ENCODE measurements at regions not wholly inside any gene's neighbourhood (a gene's known extent, or its start where the extent isn't known, plus 50 kb on each side); places are given as distances from the start of the nearest gene placed in this dataset.
A peak's percentile ranks its signal among the peaks of the same experiment; 100 is the strongest.

DNA sequence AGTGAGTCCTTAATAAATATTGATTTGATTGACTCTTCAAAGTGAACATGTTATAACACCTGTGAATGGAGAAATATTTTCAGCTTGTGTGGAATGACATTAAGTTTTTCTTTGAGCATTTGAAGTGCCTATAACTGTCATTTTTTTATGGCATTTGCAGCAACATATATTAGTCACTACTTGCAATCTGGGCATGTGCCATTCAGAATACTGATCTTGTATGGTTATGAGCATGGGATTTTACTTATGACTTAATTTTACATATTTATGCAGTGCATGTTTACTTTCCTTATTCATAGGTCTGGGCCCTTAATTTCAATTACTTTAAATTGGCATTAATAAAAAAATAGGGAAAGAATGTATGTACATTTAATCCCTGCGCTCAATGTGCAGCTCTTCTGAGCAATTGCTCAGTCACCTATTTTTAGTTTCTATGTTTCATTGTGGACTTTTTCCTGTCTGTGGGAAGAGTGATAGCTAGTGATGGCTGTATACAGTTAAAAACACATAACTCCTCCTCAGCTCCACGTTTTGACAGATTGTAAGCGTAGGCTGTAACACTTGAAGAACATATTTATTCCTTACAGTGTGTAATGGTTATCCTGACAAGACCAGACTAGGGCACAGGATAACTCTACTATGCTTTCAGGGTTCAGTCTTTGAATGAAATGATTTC lies 339.6 kb downstream of the SNAPC1 start:
- Mint-ChIP-seq H3K9me3 (no peaks in the 10 kb centered on the region), H3K36me3 (peaks cover 0 to 3% (median 0%) of the 10 kb centered on the region in 3 donors), H3K27me3 (ENCODE audit: low read depth in 3 of 3) (peaks cover 0 to 4% (median 0%) of the 10 kb centered on the region in 3 donors), H3K4me1 (peaks cover 35 to 51% of the 10 kb centered on the region in 2 donors), H3K4me3 (no peak overlapping the region), H3K27ac (no peak overlapping the region)
- DNase-seq = no peak

DNA sequence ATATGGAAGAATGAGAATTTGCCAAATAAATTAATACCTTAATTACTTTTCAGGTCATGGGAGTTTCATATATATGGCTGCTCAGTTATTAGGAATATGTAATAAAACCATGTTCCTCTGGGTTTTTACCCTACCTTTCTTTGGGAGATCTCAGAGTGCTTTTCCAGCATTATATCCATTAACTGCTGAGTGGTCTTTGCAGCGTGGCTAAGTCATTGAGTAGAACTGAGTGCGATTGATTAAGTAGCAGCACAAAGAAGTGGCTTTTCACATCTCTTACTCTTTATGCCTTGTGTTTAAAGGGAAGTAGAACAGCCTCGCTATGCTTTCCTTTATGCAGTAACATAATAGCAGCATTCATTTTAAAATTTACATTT lies 340.1 kb downstream of the SNAPC1 start:
- H3K27ac Mint-ChIP-seq = no peak overlapping the region
- H3K36me3 Mint-ChIP-seq = peaks cover 0 to 3% (median 0%) of the 10 kb centered on the region in 3 donors
- peaks cover 0 to 4% (median 1%) of the 10 kb centered on the region in 3 donors for H3K27me3 Mint-ChIP-seq (ENCODE audit: low read depth in 3 of 3)
- peaks cover 30 to 46% of the 10 kb centered on the region in 2 donors for H3K4me1 Mint-ChIP-seq
- no peaks in the 10 kb centered on the region for H3K9me3 Mint-ChIP-seq
- no peak overlapping the region for H3K4me3 Mint-ChIP-seq
- no peak for DNase-seq

DNA sequence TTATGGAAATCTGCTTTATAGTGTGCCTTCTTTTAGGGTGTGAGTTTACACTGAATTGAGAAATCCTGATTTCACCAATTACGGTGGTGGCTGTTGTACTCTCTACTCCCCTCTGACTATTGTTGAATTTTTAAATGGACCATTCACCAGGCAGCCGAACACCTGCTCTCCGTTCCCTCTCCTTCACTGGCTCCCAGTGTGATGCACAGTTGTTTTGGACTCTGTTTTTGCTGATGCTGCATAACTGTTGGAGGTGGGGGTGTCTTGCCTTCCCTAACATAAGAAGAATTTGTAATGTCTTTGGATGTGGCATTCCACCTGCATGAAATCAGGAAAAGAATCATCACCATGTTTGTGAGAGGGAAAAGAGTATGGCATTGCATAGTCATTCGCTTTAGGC lies 341.2 kb downstream of the SNAPC1 start:
- H3K27ac Mint-ChIP-seq = no peak overlapping the region
- peaks cover 0 to 4% (median 1%) of the 10 kb centered on the region in 3 donors for H3K27me3 Mint-ChIP-seq (ENCODE audit: low read depth in 3 of 3)
- no peak for DNase-seq
- no peak overlapping the region for H3K4me3 Mint-ChIP-seq
- H3K4me1 Mint-ChIP-seq = peaks cover 19 to 34% of the 10 kb centered on the region in 2 donors
- H3K9me3 Mint-ChIP-seq = no peaks in the 10 kb centered on the region
- H3K36me3 Mint-ChIP-seq = peaks cover 0 to 3% (median 0%) of the 10 kb centered on the region in 3 donors

DNA sequence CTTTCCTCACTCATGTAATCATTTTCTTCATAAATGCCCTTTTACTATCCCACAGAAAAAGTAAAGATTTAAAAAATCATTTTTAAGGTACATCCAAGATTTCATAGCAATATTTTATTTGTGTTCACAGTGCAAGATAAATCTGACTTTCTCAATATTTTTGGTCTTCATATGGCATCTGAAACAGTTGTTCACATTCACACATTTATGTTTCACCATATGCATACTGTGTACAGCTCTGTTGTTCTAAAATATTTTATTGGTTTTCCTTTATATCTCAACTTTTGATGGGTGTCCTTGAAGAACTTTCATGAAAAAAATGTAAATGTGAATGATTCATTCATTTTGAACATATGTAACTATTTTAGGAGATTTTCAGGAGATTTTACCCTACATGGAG lies 348.7 kb downstream of the SNAPC1 start:
- Mint-ChIP-seq H3K27ac (no peak overlapping the region), H3K4me1 (no peaks in the 10 kb centered on the region), H3K27me3 (ENCODE audit: low read depth in 3 of 3) (peaks cover 3 to 10% (median 5%) of the 10 kb centered on the region in 3 donors), H3K9me3 (no peaks in the 10 kb centered on the region), H3K4me3 (no peak overlapping the region), H3K36me3 (peaks cover 0 to 3% (median 0%) of the 10 kb centered on the region in 3 donors)
- DNase-seq = no peak

DNA sequence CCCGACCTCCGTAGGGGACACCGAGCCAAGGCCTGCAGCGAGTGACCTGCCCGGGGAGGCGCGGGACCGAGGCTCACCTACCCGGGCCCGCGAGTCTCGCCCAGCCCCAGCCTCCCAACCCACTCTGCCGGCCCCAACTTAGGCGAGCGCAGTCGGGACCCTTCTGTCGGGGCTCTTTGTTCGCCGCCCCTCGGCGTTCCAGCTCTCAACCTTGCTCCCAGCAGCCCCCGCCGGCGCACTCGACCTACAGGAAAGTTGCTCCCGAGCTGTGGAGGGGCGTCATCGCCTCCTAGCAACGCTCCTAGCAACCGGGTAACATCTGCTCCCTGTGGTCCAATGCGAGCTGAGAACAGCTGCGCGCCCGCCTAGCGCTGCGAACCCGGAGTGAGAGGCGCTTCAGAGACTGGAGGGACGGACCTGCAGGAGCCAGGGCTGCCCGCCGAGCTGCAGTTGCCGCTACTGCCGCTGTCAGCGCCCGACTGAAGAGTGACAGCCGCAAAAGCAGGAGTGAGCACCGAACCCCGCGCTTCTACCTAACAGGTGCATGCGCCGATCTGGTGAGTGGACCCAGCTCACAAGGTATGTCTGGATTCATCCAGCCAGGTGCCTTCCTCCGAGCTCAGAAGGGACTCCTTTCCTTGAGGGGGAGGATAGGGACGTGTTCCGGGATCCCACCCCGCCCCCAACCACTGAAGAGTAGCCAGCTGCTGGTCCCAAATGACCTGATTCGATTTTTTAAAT lies 355.0 kb downstream of the SNAPC1 start:
- Mint-ChIP-seq H3K27ac (peak overlapping the region in 1 of 6 donors; percentile 22), H3K4me3 (peak overlapping the region; percentile 82 to 87 (median 84)), H3K27me3 (ENCODE audit: low read depth in 3 of 3) (peaks cover 7 to 38% (median 7%) of the 10 kb centered on the region in 3 donors), H3K9me3 (peaks cover 0 to 5% (median 0%) of the 10 kb centered on the region in 6 donors), H3K36me3 (peaks cover 0 to 3% (median 0%) of the 10 kb centered on the region in 3 donors), H3K4me1 (peaks cover 10 to 12% of the 10 kb centered on the region in 2 donors)
- DNase-seq = peak; percentile 56 to 68 (median 64)

DNA sequence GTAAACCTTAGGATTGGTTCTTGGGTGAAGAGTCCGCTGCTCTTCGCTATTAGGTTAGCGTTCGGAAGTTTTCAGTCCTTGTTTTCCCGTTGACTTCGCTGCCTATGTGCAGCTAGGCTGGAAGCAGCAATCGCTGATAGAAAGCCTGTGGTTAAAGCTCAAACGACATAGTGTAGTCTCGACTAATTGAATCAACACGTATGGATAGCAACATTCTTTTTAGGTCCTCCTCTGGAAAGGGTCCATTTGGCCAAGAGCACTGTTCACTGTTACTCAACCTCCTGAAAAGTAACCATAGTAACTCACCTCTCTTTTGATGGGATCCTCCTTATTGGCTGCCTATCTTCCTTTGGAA lies 355.5 kb downstream of the SNAPC1 start:
- no peak for DNase-seq
- Mint-ChIP-seq H3K36me3 (peaks cover 0 to 3% (median 0%) of the 10 kb centered on the region in 3 donors), H3K4me3 (peak overlapping the region; percentile 82 to 87 (median 84)), H3K9me3 (peaks cover 0 to 5% (median 0%) of the 10 kb centered on the region in 6 donors), H3K27me3 (ENCODE audit: low read depth in 3 of 3) (peaks cover 7 to 38% (median 7%) of the 10 kb centered on the region in 3 donors), H3K4me1 (peaks cover 10 to 12% of the 10 kb centered on the region in 2 donors), H3K27ac (peak overlapping the region in 1 of 6 donors; percentile 22)

DNA sequence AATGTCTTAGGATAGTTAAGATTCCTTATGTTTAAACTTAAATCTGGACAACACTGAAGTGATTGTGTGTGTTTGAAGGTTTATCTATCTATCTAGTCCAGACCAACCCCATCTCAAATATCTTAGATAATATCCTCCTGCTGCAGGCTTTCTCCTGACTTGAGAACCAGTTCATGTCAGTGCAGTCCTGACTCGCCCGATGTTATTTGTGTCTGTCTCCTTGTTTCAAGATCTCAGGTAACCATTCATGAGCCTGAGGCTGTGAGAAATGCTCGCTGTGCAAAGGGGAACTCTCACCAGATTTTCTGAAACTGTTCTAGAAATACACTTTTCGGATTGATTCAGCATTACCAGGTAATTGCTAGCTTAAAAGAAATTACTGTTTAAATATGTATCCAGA lies 356.2 kb downstream of the SNAPC1 start:
- Mint-ChIP-seq H3K4me3 (peak overlapping the region in 4 of 5 donors; percentile 11 to 82 (median 28)), H3K36me3 (peaks cover 0 to 3% (median 0%) of the 10 kb centered on the region in 3 donors), H3K27me3 (ENCODE audit: low read depth in 3 of 3) (peaks cover 7 to 36% (median 7%) of the 10 kb centered on the region in 3 donors), H3K4me1 (peaks cover 10 to 14% of the 10 kb centered on the region in 2 donors), H3K9me3 (peaks cover 0 to 5% (median 0%) of the 10 kb centered on the region in 6 donors), H3K27ac (no peak overlapping the region)
- no peak for DNase-seq

DNA sequence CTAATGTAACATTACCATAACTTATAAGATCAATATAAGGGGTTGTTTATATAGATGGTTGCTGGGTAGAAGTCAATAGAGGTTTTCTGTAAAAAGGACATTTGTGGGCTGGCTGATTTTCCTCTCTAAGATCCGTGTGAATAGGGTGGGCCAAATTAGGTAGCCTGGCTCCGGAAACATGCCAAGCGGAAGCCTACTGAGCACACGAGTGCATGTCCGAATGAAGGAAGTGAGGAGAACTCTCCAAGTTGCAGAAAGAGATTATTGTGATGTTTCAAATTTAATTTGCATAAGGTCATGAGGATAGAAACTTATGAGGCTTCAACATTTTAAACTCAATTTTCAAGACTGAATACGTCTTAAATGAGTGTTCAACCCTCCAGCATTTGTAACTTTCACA lies 356.7 kb downstream of the SNAPC1 start:
- DNase-seq = no peak
- H3K9me3 Mint-ChIP-seq = peaks cover 0 to 5% (median 0%) of the 10 kb centered on the region in 6 donors
- H3K27ac Mint-ChIP-seq = no peak overlapping the region
- H3K27me3 Mint-ChIP-seq (ENCODE audit: low read depth in 3 of 3) = peaks cover 7 to 36% (median 7%) of the 10 kb centered on the region in 3 donors
- H3K36me3 Mint-ChIP-seq = peaks cover 0 to 3% (median 0%) of the 10 kb centered on the region in 3 donors
- peak overlapping the region in 1 of 5 donors; percentile 12 for H3K4me3 Mint-ChIP-seq
- H3K4me1 Mint-ChIP-seq = peaks cover 10 to 14% of the 10 kb centered on the region in 2 donors

DNA sequence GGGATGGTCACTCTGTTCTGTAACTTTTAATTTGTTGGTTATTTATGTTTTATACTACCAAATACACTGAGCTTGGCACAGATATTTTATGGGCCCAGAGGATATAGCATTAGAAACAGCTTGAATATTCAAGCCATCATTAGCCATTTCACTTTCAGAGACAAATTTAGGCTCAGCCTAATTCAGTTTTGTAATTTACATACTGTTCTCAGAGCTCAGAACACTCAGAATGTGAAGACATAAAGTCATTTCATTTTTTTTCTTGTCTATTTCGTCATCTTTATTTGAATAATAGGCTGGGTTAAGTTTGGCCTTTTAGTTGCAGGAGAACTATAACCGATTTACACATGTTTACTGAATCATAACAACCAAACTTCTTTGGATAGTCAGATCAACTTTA lies 361.7 kb downstream of the SNAPC1 start:
- no peaks in the 10 kb centered on the region for H3K9me3 Mint-ChIP-seq
- no peak overlapping the region for H3K4me3 Mint-ChIP-seq
- no peak for DNase-seq
- H3K27me3 Mint-ChIP-seq (ENCODE audit: low read depth in 3 of 3) = peaks cover 0 to 13% (median 5%) of the 10 kb centered on the region in 3 donors
- H3K27ac Mint-ChIP-seq = no peak overlapping the region
- H3K36me3 Mint-ChIP-seq = no peaks in the 10 kb centered on the region
- peaks cover 2 to 6% of the 10 kb centered on the region in 2 donors for H3K4me1 Mint-ChIP-seq

DNA sequence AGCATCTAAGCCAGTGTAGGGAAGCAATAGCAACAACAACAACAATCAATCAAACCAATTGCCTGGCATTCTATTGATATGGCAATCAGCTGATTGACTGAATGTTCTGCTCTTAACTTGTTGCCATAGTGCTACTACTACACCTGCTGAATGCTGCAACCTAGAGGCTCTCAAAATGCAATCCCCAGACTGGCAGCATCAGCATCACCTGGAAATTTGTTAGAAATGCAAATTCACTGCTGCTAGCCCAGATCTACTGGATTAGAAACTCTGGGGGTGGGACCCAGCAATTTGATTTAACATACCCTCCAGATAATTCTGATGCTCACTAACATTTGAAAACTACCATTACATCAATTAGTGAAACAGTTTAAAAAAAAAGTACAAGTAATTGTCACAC lies 363.6 kb downstream of the SNAPC1 start:
- Mint-ChIP-seq H3K4me3 (no peak overlapping the region), H3K27me3 (ENCODE audit: low read depth in 3 of 3) (peaks cover 0 to 9% (median 5%) of the 10 kb centered on the region in 3 donors), H3K9me3 (no peaks in the 10 kb centered on the region), H3K4me1 (peaks cover 2 to 6% of the 10 kb centered on the region in 2 donors), H3K36me3 (no peaks in the 10 kb centered on the region), H3K27ac (no peak overlapping the region)
- DNase-seq = no peak

DNA sequence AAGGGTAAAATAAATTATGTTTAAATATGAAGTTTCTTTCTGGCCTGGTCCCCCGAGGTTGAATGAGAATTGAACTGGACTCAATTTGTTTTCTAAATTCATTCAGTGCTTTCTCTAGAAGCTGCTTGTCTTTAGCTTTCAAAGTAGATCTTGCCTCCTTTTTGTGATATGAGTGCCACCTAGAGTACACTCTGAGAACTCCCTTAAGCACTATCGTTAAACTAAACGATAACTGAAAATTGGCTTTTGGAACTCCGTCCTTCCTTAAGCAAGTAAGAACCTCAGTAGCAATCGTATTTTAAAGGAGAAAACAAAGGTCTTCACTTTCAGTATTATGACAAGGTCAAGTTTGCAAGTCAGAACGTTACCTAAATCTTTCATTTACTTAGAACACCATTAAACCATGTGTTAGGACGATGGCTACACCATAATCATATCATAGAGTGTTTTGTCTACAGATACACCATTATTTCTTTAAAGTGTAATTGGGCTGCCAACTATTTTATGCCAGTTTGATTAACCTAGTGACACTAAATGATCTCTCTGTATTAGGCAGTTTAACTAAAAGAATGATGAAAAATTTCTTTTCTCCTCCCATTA lies 364.8 kb downstream of the SNAPC1 start:
- Mint-ChIP-seq H3K9me3 (no peaks in the 10 kb centered on the region), H3K4me3 (no peak overlapping the region), H3K36me3 (no peaks in the 10 kb centered on the region), H3K27ac (no peak overlapping the region), H3K27me3 (ENCODE audit: low read depth in 3 of 3) (peaks cover 0 to 7% (median 6%) of the 10 kb centered on the region in 3 donors), H3K4me1 (peaks cover 2 to 6% of the 10 kb centered on the region in 2 donors)
- DNase-seq = peak; percentile 47 to 62 (median 58)

DNA sequence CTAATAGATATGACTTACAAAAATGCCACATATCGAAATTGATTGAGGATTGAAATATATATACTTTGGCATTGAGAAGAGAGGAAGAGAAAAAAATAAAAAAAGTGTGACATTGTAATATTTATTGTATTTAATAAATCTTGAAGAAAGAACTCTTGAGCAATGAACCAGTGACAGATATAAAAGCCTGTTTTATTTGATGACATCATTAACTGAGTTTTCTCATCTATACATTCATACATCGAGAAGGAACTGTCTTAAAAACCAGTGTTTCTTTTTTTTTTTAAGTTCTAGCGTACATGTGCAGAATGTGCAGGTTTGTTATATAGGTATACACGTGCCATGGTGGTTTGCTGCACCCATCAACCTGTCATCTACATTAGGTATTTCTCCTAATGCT lies 368.2 kb downstream of the SNAPC1 start:
- H3K4me1 Mint-ChIP-seq = peaks cover 0 to 6% of the 10 kb centered on the region in 2 donors
- H3K9me3 Mint-ChIP-seq = no peaks in the 10 kb centered on the region
- H3K27me3 Mint-ChIP-seq (ENCODE audit: low read depth in 3 of 3) = peaks cover 0 to 9% (median 5%) of the 10 kb centered on the region in 3 donors
- H3K27ac Mint-ChIP-seq = no peak overlapping the region
- no peaks in the 10 kb centered on the region for H3K36me3 Mint-ChIP-seq
- no peak overlapping the region for H3K4me3 Mint-ChIP-seq
- DNase-seq = no peak

DNA sequence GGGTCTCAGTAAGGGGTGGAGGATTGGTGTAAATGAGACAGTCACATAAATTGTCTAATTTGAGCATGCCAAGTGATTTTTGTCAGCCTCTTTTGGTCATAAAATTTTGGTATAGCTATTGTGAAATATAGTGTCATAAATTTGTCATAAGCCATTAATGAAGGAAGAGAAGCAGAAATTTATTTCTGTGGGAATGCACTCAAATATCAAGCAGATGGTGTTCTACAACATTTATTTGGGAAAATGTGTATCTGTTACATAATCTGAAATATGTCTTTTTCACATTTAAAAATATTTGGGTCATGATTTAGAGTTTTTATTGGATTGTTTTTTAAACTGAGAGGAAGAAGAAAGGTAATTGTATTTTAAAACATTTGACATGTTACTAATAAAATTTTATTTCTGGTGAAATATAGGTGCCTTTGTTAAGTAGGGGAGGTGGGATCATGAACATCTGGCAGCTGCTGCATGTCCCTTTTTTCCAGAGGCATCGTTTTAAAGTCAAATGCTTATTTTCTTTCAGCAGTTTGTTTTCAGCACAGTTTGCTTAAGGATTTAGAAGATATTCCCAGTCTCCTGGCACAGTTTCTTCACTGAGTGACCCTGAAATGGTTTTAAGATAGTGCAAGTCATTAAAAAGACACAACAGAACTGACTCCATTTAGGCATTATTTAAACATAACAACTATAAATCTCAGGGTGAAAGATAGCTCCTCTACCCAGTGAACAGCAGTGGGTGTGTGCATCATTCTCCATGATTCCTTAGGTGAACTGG lies 371.7 kb downstream of the SNAPC1 start:
- Mint-ChIP-seq H3K4me3 (no peak overlapping the region), H3K27me3 (ENCODE audit: low read depth in 3 of 3) (peaks cover 0 to 17% (median 5%) of the 10 kb centered on the region in 3 donors), H3K4me1 (no peaks in the 10 kb centered on the region), H3K36me3 (no peaks in the 10 kb centered on the region), H3K27ac (no peak overlapping the region), H3K9me3 (no peaks in the 10 kb centered on the region)
- no peak for DNase-seq
